Prostate gland (tissue), 1 donor: ENCODE measurements at regions not wholly inside any gene's neighbourhood (a gene's known extent, or its start where the extent isn't known, plus 50 kb on each side); places are given as distances from the start of the nearest gene placed in this dataset.

Experiments used
- POLR2A ChIP-seq: fragments of 450-650 bp; IDR thresholded peaks from one replicate; pipeline ENCODE4 v1.6.1; 2016; ENCODE audit warnings: antibody characterized with exemption, mild to moderate bottlenecking
- POLR2AphosphoS5 ChIP-seq: sonication (generic); formaldehyde crosslinking; IDR thresholded peaks from one replicate; pipeline ENCODE4 v1.6.1; 2017; ENCODE audit warnings: antibody characterized with exemption

GRCh38 chr3:101042996-101043686 lies 49.9 kb upstream of the ABI3BP start:
- TF ChIP-seq POLR2AphosphoS5 (peak; percentile 23), POLR2A (no peak)
